Stomach (tissue), 4 donors: ENCODE measurements at regions not wholly inside any gene's neighbourhood (a gene's known extent, or its start where the extent isn't known, plus 50 kb on each side); places are given as distances from the start of the nearest gene placed in this dataset.

Source experiments
- CTCF ChIP-seq, 7 experiments: fragments of 450-650 bp in 4 of 7; fragments of 200-600 bp in 3 of 7; sonication (generic) in 3 of 7; IDR thresholded peaks; one replicate each; pipeline ENCODE4 v1.5.1; 2016 to 2019; ENCODE audit warnings: antibody characterized with exemption in 7 of 7, control low read depth in 2 of 7, mild to moderate bottlenecking in 1 of 7
- EP300 ChIP-seq: sonication (generic); formaldehyde crosslinking; IDR thresholded peaks from one replicate; pipeline ENCODE4 v1.6.1; 2017; ENCODE audit warnings: antibody characterized with exemption
- POLR2A ChIP-seq, 4 donors: fragments of 450-650 bp; IDR thresholded peaks; one replicate each; pipeline ENCODE4 v1.6.1; 2016; ENCODE audit warnings: antibody characterized with exemption in 4 of 4, control low read depth in 2 of 4, mild to moderate bottlenecking in 1 of 4, moderate library complexity in 1 of 4
- POLR2AphosphoS5 ChIP-seq, 3 donors: sonication (generic); formaldehyde crosslinking; IDR thresholded peaks; one replicate each; pipeline ENCODE4 v1.6.1; 2016; ENCODE audit warnings: antibody characterized with exemption in 3 of 3

DNA sequence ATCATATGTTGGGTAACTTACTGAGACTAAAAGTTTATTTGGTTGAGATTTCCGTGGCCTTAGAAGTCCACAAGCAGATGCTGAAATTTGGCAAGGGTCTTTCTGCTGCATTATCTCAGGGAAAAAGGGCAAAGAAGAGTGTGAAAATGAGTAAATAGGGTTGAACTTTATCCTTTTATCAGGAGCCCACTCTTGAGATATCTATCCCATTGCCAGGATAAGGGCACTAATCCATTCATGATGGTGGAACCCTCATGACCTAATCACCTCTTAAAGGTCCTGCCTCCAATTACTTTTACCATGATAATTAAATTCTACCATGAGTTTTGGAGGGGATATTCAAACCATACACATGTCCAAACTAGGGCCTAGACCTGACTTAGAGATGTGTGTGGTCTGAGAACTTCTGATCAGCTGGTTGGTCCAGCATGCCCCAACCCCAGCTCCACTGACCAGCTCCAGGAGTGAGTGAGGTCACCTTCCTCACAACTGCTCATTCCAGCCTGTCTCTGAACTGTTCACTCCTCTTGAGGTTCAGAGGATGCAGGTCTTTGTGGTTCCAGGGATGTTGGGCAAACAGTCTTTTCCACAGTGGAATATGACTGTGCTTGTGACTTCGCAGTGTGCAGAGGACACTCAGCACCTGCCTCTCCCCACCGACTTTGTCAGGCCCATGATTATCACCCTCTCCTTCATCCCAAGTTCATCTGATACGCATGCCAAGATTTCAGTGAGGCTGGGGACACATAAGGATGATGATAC lies 130.1 kb upstream of the TOP3B start:
- TF ChIP-seq POLR2A (IDR thresholded peaks at IDR 0.05), result no peak
- no peak for TF ChIP-seq CTCF (IDR thresholded peaks at IDR 0.05)
- TF ChIP-seq POLR2AphosphoS5 (IDR thresholded peaks at IDR 0.05), result no peak
- TF ChIP-seq EP300, result no peak
